GM12865 (cell line): ENCODE measurements at regions not wholly inside any gene's neighbourhood (a gene's known extent, or its start where the extent isn't known, plus 50 kb on each side); places are given as distances from the start of the nearest gene placed in this dataset.
A peak's percentile ranks its signal among the peaks of the same experiment; 100 is the strongest.

Source experiments
- DNase-seq: peaks from one replicate; pipeline ENCODE4 v3.0.0; 2010; ENCODE audit warnings: low read depth
- H3K4me3 ChIP-seq: 2 replicates; pipeline ENCODE4 v1.5.1; 2011; ENCODE audit warnings: mild to moderate bottlenecking, low read depth, low read length, control low read depth
- CTCF ChIP-seq: IDR thresholded peaks from 2 replicates; pipeline ENCODE4 v1.5.1; 2011; ENCODE audit warnings: low read length, control low read depth, low read depth, inconsistent platforms; ENCODE audit not compliant: insufficient read depth; ENCODE audit errors: missing control alignments

- peak; percentile 57 for DNase-seq
- peak; percentile 13 for TF ChIP-seq CTCF
Measured at GRCh38 chr1:221839321-221839720, 97.4 kb upstream of the DUSP10 start.

GRCh38 chr1:221837896-221838295 is 96.0 kb upstream of the DUSP10 start:
- TF ChIP-seq CTCF = no peak
- DNase-seq = peak; percentile 75
- H3K4me3 ChIP-seq = no peak overlapping the region

More at GRCh38 chr1:221839321-221839720, 97.4 kb upstream of the DUSP10 start:
- no peak overlapping the region for H3K4me3 ChIP-seq

- DNase-seq = no peak
- TF ChIP-seq CTCF = no peak
- no peak overlapping the region for H3K4me3 ChIP-seq
Measured at GRCh38 chr1:221834698-221835513, 93.0 kb upstream of the DUSP10 start.

GRCh38 chr1:221832617-221833016 is 90.7 kb upstream of the DUSP10 start:
- DNase-seq = no peak
- no peak overlapping the region for H3K4me3 ChIP-seq
- TF ChIP-seq CTCF = no peak

- no peak overlapping the region for H3K4me3 ChIP-seq
- no peak for DNase-seq
- no peak for TF ChIP-seq CTCF
Measured at GRCh38 chr1:221832151-221832550, 90.3 kb upstream of the DUSP10 start.

GRCh38 chr1:221829327-221830015 is 87.6 kb upstream of the DUSP10 start:
- DNase-seq = peak; percentile 21
- no peak overlapping the region for H3K4me3 ChIP-seq
- no peak for TF ChIP-seq CTCF
